MM.1S (cell line): ENCODE measurements at regions not wholly inside any gene's neighbourhood (a gene's known extent, or its start where the extent isn't known, plus 50 kb on each side); places are given as distances from the start of the nearest gene placed in this dataset.

Experiments
- DNase-seq: peaks from one replicate; pipeline ENCODE4 v3.0.0-alpha.2; 2015
- H2AFZ ChIP-seq: fragments of 300-600 bp; sonication (generic); 2 replicates; pipeline ENCODE4 v1.6.0; 2016; ENCODE audit warnings: antibody characterized with exemption, low read length
- H3F3A ChIP-seq: fragments of 300-600 bp; sonication (generic); 2 replicates; pipeline ENCODE4 v1.6.1; 2016; ENCODE audit warnings: mild to moderate bottlenecking, antibody characterized with exemption, low read length, moderate library complexity, mixed read lengths; ENCODE audit not compliant: insufficient read depth
- H3K27ac ChIP-seq: fragments of 300-600 bp; sonication (generic); 2 replicates; pipeline ENCODE4 v1.5.1; 2016; ENCODE audit warnings: mild to moderate bottlenecking, low read length
- H3K27me3 ChIP-seq: fragments of 300-600 bp; sonication (generic); replicated peaks from 2 replicates; pipeline ENCODE4 v1.6.0; 2016; ENCODE audit warnings: low read length; ENCODE audit not compliant: insufficient read depth
- H3K36me3 ChIP-seq: fragments of 300-600 bp; sonication (generic); replicated peaks from 2 replicates; pipeline ENCODE4 v1.6.1; 2016; ENCODE audit warnings: mild to moderate bottlenecking, low read length, mixed read lengths; ENCODE audit not compliant: insufficient read depth
- H3K4me1 ChIP-seq: fragments of 300-600 bp; sonication (generic); 2 replicates; pipeline ENCODE4 v1.6.1; 2016; ENCODE audit warnings: low read length, mixed read lengths
- H3K4me2 ChIP-seq: fragments of 300-600 bp; sonication (generic); 2 replicates; pipeline ENCODE4 v1.6.0; 2016; ENCODE audit warnings: low read depth, low read length
- H3K4me3 ChIP-seq: fragments of 300-600 bp; sonication (generic); 2 replicates; pipeline ENCODE4 v1.5.1; 2016; ENCODE audit warnings: low read length, mixed read lengths
- H3K79me2 ChIP-seq: fragments of 300-600 bp; sonication (generic); 2 replicates; pipeline ENCODE4 v1.6.1; 2016; ENCODE audit warnings: mixed run types, low read length, mixed read lengths
- H3K9ac ChIP-seq: fragments of 300-600 bp; sonication (generic); 2 replicates; pipeline ENCODE4 v1.6.1; 2016; ENCODE audit warnings: low read length, mixed read lengths
- H3K9me2 ChIP-seq: fragments of 300-600 bp; sonication (generic); replicated peaks from 2 replicates; pipeline ENCODE4 v1.6.1; 2016; ENCODE audit warnings: mild to moderate bottlenecking, low read length, mixed read lengths; ENCODE audit not compliant: insufficient read depth
- H3K9me3 ChIP-seq: fragments of 300-600 bp; sonication (generic); replicated peaks from 2 replicates; pipeline ENCODE4 v1.6.1; 2016; ENCODE audit warnings: mild to moderate bottlenecking, low read length, mixed read lengths; ENCODE audit not compliant: insufficient read depth
- H4K20me1 ChIP-seq: fragments of 300-600 bp; sonication (generic); 2 replicates; pipeline ENCODE4 v1.6.1; 2016; ENCODE audit warnings: mild to moderate bottlenecking, low read length, moderate library complexity, mixed read lengths; ENCODE audit not compliant: insufficient read depth
- CTCF ChIP-seq: fragments of 300-600 bp; sonication (generic); IDR thresholded peaks from 2 replicates; pipeline ENCODE4 v1.5.1; 2016; ENCODE audit warnings: antibody characterized with exemption, low read length, mixed read lengths
- EZH2 ChIP-seq: fragments of 300-600 bp; sonication (generic); optimal IDR thresholded peaks from 2 replicates; pipeline ENCODE3; 2017; ENCODE audit warnings: low read depth, mild to moderate bottlenecking, antibody characterized with exemption, low read length, mixed read lengths
- EZH2phosphoT487 ChIP-seq: fragments of 300-600 bp; sonication (generic); IDR thresholded peaks from 2 replicates; pipeline ENCODE4 v1.6.1; 2018; ENCODE audit warnings: antibody characterized with exemption, low read length

GRCh38 chr6:87904011-87904410 lies 143.6 kb upstream of the SPACA1 start:
- Histone ChIP-seq H3K4me2 (no peak overlapping the region), H3K9me3 (no peaks in the 10 kb centered on the region), H3F3A (peaks cover 18% of the 10 kb centered on the region; the same call in 1 of the 2 replicates), H2AFZ (no peak overlapping the region), H3K27ac (no peak overlapping the region), H4K20me1 (no peaks in the 10 kb centered on the region), H3K9me2 (no peaks in the 10 kb centered on the region), H3K79me2 (no peaks in the 10 kb centered on the region), H3K4me3 (no peak overlapping the region), H3K9ac (no peak overlapping the region), H3K4me1 (peaks cover 58% of the 10 kb centered on the region), H3K27me3 (no peaks in the 10 kb centered on the region), H3K36me3 (no peaks in the 10 kb centered on the region)
- no peak for DNase-seq
- no peak for TF ChIP-seq EZH2
- TF ChIP-seq CTCF: no peak

- H3K4me1 ChIP-seq: peaks cover 53% of the 10 kb centered on the region
- H3K4me2 ChIP-seq: no peak overlapping the region
- no peaks in the 10 kb centered on the region for H3K9me2 ChIP-seq
- no peaks in the 10 kb centered on the region for H3K27me3 ChIP-seq
- no peak for TF ChIP-seq EZH2
- no peak for TF ChIP-seq EZH2phosphoT487
- TF ChIP-seq CTCF: no peak
- no peaks in the 10 kb centered on the region for H3K9me3 ChIP-seq
- no peak overlapping the region for H3K27ac ChIP-seq
- H3F3A ChIP-seq: peaks cover 18% of the 10 kb centered on the region; the same call in 1 of the 2 replicates
- no peak overlapping the region for H3K4me3 ChIP-seq
- H3K9ac ChIP-seq: no peak overlapping the region
- H3K36me3 ChIP-seq: no peaks in the 10 kb centered on the region
- no peak for DNase-seq
- H4K20me1 ChIP-seq: no peaks in the 10 kb centered on the region
- no peaks in the 10 kb centered on the region for H3K79me2 ChIP-seq
- H2AFZ ChIP-seq: no peak overlapping the region
Measured at GRCh38 chr6:87903323-87903722, 144.3 kb upstream of the SPACA1 start.

GRCh38 chr6:87902383-87902782 lies 145.3 kb upstream of the SPACA1 start:
- H3F3A ChIP-seq: peaks cover 9% of the 10 kb centered on the region; the same call in 1 of the 2 replicates
- no peak overlapping the region for H3K9ac ChIP-seq
- H3K9me3 ChIP-seq: no peaks in the 10 kb centered on the region
- no peak overlapping the region for H3K27ac ChIP-seq
- no peak overlapping the region for H2AFZ ChIP-seq
- H4K20me1 ChIP-seq: no peaks in the 10 kb centered on the region
- no peaks in the 10 kb centered on the region for H3K27me3 ChIP-seq
- DNase-seq: no peak
- H3K4me1 ChIP-seq: peaks cover 45% of the 10 kb centered on the region
- no peaks in the 10 kb centered on the region for H3K79me2 ChIP-seq
- no peaks in the 10 kb centered on the region for H3K36me3 ChIP-seq
- no peaks in the 10 kb centered on the region for H3K9me2 ChIP-seq
- no peak overlapping the region for H3K4me3 ChIP-seq
- TF ChIP-seq EZH2 (no peak), CTCF (no peak), EZH2phosphoT487 (no peak)
- no peak overlapping the region for H3K4me2 ChIP-seq
